ENCODE measurements at regions not wholly inside any gene's neighbourhood (a gene's known extent, or its start where the extent isn't known, plus 50 kb on each side); places are given as distances from the start of the nearest gene placed in this dataset.

DNA sequence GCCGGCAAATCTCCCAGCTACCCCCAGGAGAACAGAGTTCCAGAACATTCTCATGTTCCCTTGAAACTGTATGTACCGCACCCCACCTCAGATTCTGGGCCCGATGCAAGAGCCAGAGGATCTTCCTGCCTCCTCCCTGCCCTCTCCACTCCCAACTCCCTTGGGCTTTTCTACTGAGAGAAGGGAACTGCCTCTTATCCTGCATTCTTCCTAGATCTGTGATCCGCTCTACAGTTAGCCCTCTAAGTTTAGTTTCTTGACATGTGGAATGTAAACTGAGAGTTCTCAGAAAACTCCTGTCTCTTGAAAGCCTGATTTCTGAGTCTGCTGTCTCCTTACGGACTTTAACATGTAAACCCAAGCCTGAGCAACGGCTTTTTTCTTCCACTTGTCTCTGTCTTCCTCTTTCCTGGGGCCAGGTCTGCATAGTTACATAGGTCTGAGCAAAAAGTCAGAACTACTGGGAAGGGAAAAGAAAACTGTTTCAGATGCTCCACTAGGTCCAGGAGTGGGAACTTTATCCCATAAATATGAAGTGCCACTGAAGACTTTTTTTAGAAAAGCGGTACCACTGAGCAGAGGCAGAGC, 86.5 kb upstream of the TNFAIP3 start:
- H3K4me3 ChIP-seq (ENCODE audit: low read depth, poor library complexity, severe bottlenecking): no peak overlapping the region
- TF ChIP-seq, protein P1, sequence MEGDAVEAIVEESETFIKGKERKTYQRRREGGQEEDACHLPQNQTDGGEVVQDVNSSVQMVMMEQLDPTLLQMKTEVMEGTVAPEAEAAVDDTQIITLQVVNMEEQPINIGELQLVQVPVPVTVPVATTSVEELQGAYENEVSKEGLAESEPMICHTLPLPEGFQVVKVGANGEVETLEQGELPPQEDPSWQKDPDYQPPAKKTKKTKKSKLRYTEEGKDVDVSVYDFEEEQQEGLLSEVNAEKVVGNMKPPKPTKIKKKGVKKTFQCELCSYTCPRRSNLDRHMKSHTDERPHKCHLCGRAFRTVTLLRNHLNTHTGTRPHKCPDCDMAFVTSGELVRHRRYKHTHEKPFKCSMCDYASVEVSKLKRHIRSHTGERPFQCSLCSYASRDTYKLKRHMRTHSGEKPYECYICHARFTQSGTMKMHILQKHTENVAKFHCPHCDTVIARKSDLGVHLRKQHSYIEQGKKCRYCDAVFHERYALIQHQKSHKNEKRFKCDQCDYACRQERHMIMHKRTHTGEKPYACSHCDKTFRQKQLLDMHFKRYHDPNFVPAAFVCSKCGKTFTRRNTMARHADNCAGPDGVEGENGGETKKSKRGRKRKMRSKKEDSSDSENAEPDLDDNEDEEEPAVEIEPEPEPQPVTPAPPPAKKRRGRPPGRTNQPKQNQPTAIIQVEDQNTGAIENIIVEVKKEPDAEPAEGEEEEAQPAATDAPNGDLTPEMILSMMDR (IDR thresholded peaks at IDR 0.05): no peak
- no peak for TF ChIP-seq POLR2A (IDR thresholded peaks at IDR 0.05)
- intact Hi-C loops (cut with DNase I; ENCODE audit: low total_unique reads): no loop called here
- no peak for DNase-seq (ENCODE audit: low spot score in 2 of 2)
- 84 to 91% methylated on average over 7 of the region's 7 CpGs for WGBS, 2 donors

DNA sequence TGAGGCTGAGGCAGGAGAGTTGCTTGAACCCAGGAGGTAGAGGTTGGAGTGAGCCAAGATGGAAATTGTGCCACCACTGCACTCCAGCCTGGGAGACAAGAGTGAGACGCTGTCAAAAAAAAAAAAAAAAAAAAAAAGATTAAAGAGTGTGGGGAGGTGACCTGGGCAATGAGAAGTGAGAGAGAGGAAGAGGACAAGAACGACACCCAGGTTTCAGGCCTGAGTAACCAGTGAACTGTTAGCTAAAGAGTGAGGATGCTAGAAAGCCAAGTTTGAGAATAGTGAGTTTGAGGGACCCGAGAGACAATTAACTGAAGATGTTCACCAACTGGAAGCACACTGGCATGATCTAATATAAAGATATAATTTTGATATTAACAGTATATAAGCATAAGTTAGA, 85.4 kb upstream of the TNFAIP3 start:
- no peak overlapping the region for H3K4me3 ChIP-seq (ENCODE audit: low read depth, poor library complexity, severe bottlenecking)
- intact Hi-C loops (cut with DNase I; ENCODE audit: low total_unique reads): no loop called here
- no peak for DNase-seq (ENCODE audit: low spot score in 2 of 2)
- TF ChIP-seq, protein P1 (IDR thresholded peaks at IDR 0.05): no peak
- no peak for TF ChIP-seq POLR2A (IDR thresholded peaks at IDR 0.05)
- WGBS, 2 donors: 89 to 99% methylated on average over 3 of the region's 3 CpGs

DNA sequence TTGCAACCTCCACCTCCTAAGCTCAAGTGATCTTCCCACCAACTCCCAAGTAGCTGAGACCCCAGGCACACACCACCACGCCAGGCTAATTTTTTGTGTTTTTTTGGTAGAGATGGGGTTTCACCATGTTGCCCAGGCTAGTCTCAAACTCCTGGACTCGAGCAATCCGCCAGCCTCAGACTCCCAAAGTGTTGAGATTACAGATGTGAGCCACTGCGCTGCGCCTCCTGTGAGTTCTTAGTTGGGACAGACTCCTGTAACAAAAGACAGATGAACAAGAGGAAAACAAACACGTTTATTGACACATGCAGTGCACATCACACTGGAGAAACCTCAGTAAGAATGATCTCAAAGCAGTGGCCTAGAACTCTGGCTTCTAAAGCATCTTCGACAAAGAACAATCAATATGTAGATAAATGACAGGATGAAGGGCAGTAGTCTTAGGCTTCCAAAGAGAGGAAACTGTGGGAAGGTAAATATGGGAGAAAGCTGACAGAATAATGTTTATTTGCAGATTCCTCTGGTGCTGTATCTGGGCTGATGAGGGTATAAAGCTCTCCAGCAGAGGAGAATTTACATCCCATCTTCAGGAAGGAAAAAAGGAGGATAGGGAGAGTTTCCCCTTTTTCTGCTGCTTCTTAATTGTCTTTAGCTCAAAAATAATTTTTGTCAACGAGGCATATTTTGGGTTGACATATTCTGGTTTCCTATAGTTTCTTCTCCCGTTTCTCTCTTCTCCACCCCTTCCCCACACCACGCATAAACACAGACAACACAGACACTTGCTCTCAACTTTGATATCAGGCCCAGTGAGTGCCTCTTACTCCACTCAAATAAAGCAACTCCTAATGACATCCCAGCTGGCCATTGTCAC, 84.7 kb upstream of the TNFAIP3 start:
- TF ChIP-seq, protein P1 (IDR thresholded peaks at IDR 0.05): no peak
- TF ChIP-seq POLR2A (IDR thresholded peaks at IDR 0.05): no peak

DNA sequence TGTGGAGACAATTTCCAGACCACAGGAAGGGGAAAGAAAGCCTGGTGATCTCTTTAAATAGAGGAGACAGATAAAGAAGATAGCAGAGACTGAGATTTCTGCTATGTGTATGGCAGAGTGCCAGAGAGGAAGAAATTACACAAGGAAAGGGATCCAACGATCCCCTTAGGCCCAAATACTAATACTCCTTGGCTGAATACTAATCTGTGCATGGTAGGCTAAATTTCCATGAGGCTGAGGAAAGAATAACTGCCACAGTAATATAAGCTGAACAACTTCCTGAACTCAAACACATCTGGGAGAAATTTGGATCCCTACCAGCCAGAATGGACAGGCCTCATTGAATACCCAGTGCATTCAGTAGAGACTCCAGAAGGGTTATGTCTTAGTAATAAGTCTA, 83.3 kb upstream of the TNFAIP3 start:
- WGBS, 2 donors: 18 to 27% methylated on average over 1 of the region's 1 CpG
- no peak overlapping the region for H3K4me3 ChIP-seq (ENCODE audit: low read depth, poor library complexity, severe bottlenecking)
- no peak for TF ChIP-seq POLR2A (IDR thresholded peaks at IDR 0.05)
- TF ChIP-seq, protein P1 (IDR thresholded peaks at IDR 0.05): no peak
- intact Hi-C loops (cut with DNase I; ENCODE audit: low total_unique reads): no loop called here
- DNase-seq (ENCODE audit: low spot score in 2 of 2): no peak

More for the DNA sequence above, 84.7 kb upstream of the TNFAIP3 start:
- 89 to 91% methylated on average over 10 of the region's 10 CpGs for WGBS, 2 donors
- no peak for DNase-seq (ENCODE audit: low spot score in 2 of 2)
- intact Hi-C loops (cut with DNase I; ENCODE audit: low total_unique reads): no loop called here
- no peak overlapping the region for H3K4me3 ChIP-seq (ENCODE audit: low read depth, poor library complexity, severe bottlenecking)

DNA sequence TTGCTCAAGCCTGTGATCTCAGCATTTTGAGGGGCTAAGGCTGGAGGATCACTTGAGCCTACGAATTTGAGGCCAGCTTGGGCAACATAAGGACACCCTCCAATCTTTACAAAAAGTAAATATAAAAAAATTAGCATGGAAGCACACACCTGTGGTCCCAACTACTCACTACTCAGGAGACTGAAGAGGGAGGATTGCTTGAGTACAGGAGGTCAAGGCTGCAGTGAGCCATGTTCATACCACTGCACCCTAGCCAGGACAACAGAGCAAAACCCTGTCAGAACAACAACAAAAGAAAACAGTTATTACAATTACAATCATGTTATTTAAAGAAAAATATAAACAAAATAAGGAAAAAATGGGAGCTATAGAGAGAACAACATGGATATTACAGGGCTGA, 82.5 kb upstream of the TNFAIP3 start:
- intact Hi-C loops (cut with DNase I; ENCODE audit: low total_unique reads): no loop called here
- DNase-seq (ENCODE audit: low spot score in 2 of 2): no peak
- 91 to 92% methylated on average over 1 of the region's 1 CpG for WGBS, 2 donors
- TF ChIP-seq POLR2A (IDR thresholded peaks at IDR 0.05): no peak
- TF ChIP-seq, protein P1 (IDR thresholded peaks at IDR 0.05): no peak
- H3K4me3 ChIP-seq (ENCODE audit: low read depth, poor library complexity, severe bottlenecking): no peak overlapping the region

Data from lower leg skin (tissue), 4 donors.